Muscle of back (tissue), 3 donors: ENCODE measurements at regions not wholly inside any gene's neighbourhood (a gene's known extent, or its start where the extent isn't known, plus 50 kb on each side); places are given as distances from the start of the nearest gene placed in this dataset.

ENCODE experiments used
- DNase-seq, 3 donors: peaks; one replicate each; pipeline versions ENCODE4 v3.0.0 to v3.0.0-alpha.2; 2013

GRCh38 chr14:83047059-83047830 is 1513.6 kb upstream of the SEL1L start:
- DNase-seq, result no peak

GRCh38 chr14:83053022-83053710 is 1519.5 kb upstream of the SEL1L start:
- DNase-seq, result no peak

GRCh38 chr14:83058068-83058467 is 1524.4 kb upstream of the SEL1L start:
- DNase-seq, result no peak

GRCh38 chr14:83071888-83072501 is 1538.3 kb upstream of the SEL1L start:
- DNase-seq, result peak; percentile 3 to 6 (median 4)

- DNase-seq, result no peak
Measured at GRCh38 chr14:83085136-83085535, 1551.5 kb upstream of the SEL1L start.

GRCh38 chr14:83085725-83086124 is 1552.1 kb upstream of the SEL1L start:
- no peak for DNase-seq

GRCh38 chr14:83091991-83092956 is 1558.6 kb upstream of the SEL1L start:
- peak in 1 of 3 donors; percentile 2 for DNase-seq

- no peak for DNase-seq
Measured at GRCh38 chr14:83096092-83096491, 1562.4 kb upstream of the SEL1L start.

GRCh38 chr14:83101846-83102245 is 1568.2 kb upstream of the SEL1L start:
- no peak for DNase-seq

- no peak for DNase-seq
Measured at GRCh38 chr14:83118029-83118428, 1584.4 kb upstream of the SEL1L start.

- no peak for DNase-seq
Measured at GRCh38 chr14:83120187-83120586, 1586.5 kb upstream of the SEL1L start.

GRCh38 chr14:83126076-83126475 is 1592.4 kb upstream of the SEL1L start:
- DNase-seq, result no peak

GRCh38 chr14:83128783-83129182 is 1595.1 kb upstream of the SEL1L start:
- no peak for DNase-seq

GRCh38 chr14:83129496-83129895 is 1595.8 kb upstream of the SEL1L start:
- no peak for DNase-seq

- DNase-seq, result no peak
Measured at GRCh38 chr14:83133981-83134645, 1600.5 kb upstream of the SEL1L start.

GRCh38 chr14:83140756-83141155 is 1607.1 kb upstream of the SEL1L start:
- no peak for DNase-seq

- no peak for DNase-seq
Measured at GRCh38 chr14:83147006-83147405, 1613.4 kb upstream of the SEL1L start.

- DNase-seq, result no peak
Measured at GRCh38 chr14:83151571-83151970, 1617.9 kb upstream of the SEL1L start.

GRCh38 chr14:83153081-83153480 is 1619.4 kb upstream of the SEL1L start:
- no peak for DNase-seq

- no peak for DNase-seq
Measured at GRCh38 chr14:83162361-83162929, 1628.8 kb upstream of the SEL1L start.

- no peak for DNase-seq
Measured at GRCh38 chr14:83163016-83163415, 1629.4 kb upstream of the SEL1L start.
